Panc1 (cell line): ENCODE measurements at regions not wholly inside any gene's neighbourhood (a gene's known extent, or its start where the extent isn't known, plus 50 kb on each side); places are given as distances from the start of the nearest gene placed in this dataset.

ENCODE experiments used
- ATAC-seq: fragments of 200-7000 bp; cut with Tn5 transposase; 2 replicates; pipeline ENCODE4 v1.9.1; 2020; ENCODE audit warnings: mild to moderate bottlenecking, moderate library complexity
- BruUV-seq: library from RNA; stranded (reverse); fragments of 400-500 nt; replicated peaks from 2 replicates; lab custom pipeline; 2021; lab: Mats Ljungman, UMichigan
- CTCF ChIA-PET: fragments of 300-600 bp; sonication (Branson Sonifier 250); formaldehyde crosslinking; loops from one replicate; lab custom pipeline; 2022; ENCODE audit warnings: antibody characterized with exemption; lab: Charles Lee
- POLR2A ChIA-PET: fragments of 300-600 bp; sonication (Branson Sonifier 250); formaldehyde crosslinking; loops from one replicate; lab custom pipeline; 2022; ENCODE audit warnings: antibody characterized with exemption; lab: Charles Lee
- DNase-seq: peaks from one replicate; pipeline ENCODE4 v3.0.0-alpha.2; 2010; ENCODE audit warnings: low read depth, low spot score
- H3K27ac ChIP-seq: 2 replicates; pipeline ENCODE4 v1.5.1; 2011; ENCODE audit warnings: mild to moderate bottlenecking, low read length, inconsistent platforms
- H3K27me3 ChIP-seq: fragments of 200-500 bp; sonication (Bioruptor generic); 2 replicates; pipeline ENCODE4 v1.6.0; 2014; ENCODE audit warnings: low read length, inconsistent platforms; ENCODE audit not compliant: control insufficient read depth, insufficient read depth
- H3K36me3 ChIP-seq: fragments of 200-500 bp; sonication (Bioruptor generic); 2 replicates; pipeline ENCODE4 v1.5.1; 2014; ENCODE audit warnings: inconsistent platforms, mild to moderate bottlenecking, low read length, moderate library complexity; ENCODE audit not compliant: control insufficient read depth, insufficient read depth
- H3K4me1 ChIP-seq: 2 replicates; pipeline ENCODE4 v1.5.1; 2011; ENCODE audit warnings: inconsistent platforms, mild to moderate bottlenecking, low read length, moderate library complexity; ENCODE audit not compliant: control insufficient read depth, insufficient read depth
- H3K4me3 ChIP-seq, 2 experiments: 2 replicates each; pipeline ENCODE4 v1.5.1; 2011 to 2012; ENCODE audit warnings: low read depth in 2 of 2, low read length in 2 of 2, mild to moderate bottlenecking in 2 of 2, inconsistent platforms in 1 of 2, moderate library complexity in 1 of 2
- H3K9me3 ChIP-seq: fragments of 200-500 bp; sonication (Bioruptor generic); 2 replicates; pipeline ENCODE4 v1.5.1; 2014; ENCODE audit warnings: low read depth, mild to moderate bottlenecking, inconsistent platforms, low read length, moderate library complexity; ENCODE audit not compliant: control insufficient read depth, insufficient read depth
- POLR2AphosphoS5 ChIP-seq: IDR thresholded peaks from 2 replicates; pipeline ENCODE4 v1.6.1; 2012; ENCODE audit warnings: mild to moderate bottlenecking, low read depth, low read length, moderate library complexity
- SIN3A ChIP-seq: IDR thresholded peaks from 2 replicates; pipeline ENCODE4 v1.6.1; 2012; ENCODE audit warnings: low read depth, mild to moderate bottlenecking, low read length, moderate library complexity, borderline replicate concordance; ENCODE audit not compliant: insufficient read depth
- TCF7L2 ChIP-seq: IDR thresholded peaks from 2 replicates; pipeline ENCODE4 v1.6.1; 2011; ENCODE audit warnings: mild to moderate bottlenecking, low read depth, low read length, inconsistent platforms
- in situ Hi-C: cut with HindIII; loops from 2 replicates; pipeline ENCODE4 v1.10.0; 2016; ENCODE audit warnings: low sequenced_read_pairs, low pct_unique_long_range_greater_than_20kb
- intact Hi-C: fragments of 100-400 bp; cut with micrococcal nuclease; formaldehyde crosslinking; loops from one replicate; pipeline ENCODE4 v1.10.0; 2022; ENCODE audit not compliant: unreplicated experiment
- TF ChIP-seq, protein P1 (sequence below): fragments of 450-650 bp; IDR thresholded peaks from 2 replicates; pipeline ENCODE4 v1.5.1; 2017; ENCODE audit warnings: mild to moderate bottlenecking
- TF ChIP-seq, protein P2 (sequence below), 2 experiments: IDR thresholded peaks; 2 replicates each; pipeline ENCODE4 v1.6.1; 2011 to 2012; ENCODE audit warnings: low read depth in 2 of 2, control low read depth in 1 of 2, low read length in 1 of 2, mild to moderate bottlenecking in 1 of 2, moderate library complexity in 1 of 2; ENCODE audit not compliant: insufficient read depth in 1 of 2

DNA sequence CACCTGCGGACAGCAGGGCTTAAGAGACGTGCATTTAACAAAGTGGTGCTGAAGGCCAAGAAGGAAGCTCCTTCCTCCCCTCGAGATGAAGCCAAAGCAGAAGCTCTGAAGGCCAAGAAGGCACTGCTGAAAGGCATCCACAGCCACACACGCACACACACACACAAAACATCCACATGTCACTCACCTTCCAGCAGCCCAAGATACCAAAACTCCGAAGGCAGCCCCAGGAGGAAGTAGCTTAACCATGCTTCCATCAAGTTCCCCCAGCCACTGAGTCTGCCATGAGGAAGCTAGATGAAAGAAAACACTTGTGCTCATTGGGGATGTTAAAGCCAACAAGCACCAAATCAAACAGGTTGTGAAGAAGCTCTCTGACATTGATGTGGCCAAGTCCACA, 175.7 kb upstream of the POU3F3 start:
- DNase-seq (no peak), ATAC-seq (no peak)
- in situ Hi-C loops (no loop called here), intact Hi-C loops (no loop called here)
- Histone ChIP-seq H3K4me3 (no peak overlapping the region), H3K9me3 (no peaks in the 10 kb centered on the region), H3K4me1 (no peaks in the 10 kb centered on the region), H3K36me3 (no peaks in the 10 kb centered on the region), H3K27ac (no peak overlapping the region), H3K27me3 (no peaks in the 10 kb centered on the region)
- no TSS peak for BruUV-seq
- TF ChIP-seq, protein P1, sequence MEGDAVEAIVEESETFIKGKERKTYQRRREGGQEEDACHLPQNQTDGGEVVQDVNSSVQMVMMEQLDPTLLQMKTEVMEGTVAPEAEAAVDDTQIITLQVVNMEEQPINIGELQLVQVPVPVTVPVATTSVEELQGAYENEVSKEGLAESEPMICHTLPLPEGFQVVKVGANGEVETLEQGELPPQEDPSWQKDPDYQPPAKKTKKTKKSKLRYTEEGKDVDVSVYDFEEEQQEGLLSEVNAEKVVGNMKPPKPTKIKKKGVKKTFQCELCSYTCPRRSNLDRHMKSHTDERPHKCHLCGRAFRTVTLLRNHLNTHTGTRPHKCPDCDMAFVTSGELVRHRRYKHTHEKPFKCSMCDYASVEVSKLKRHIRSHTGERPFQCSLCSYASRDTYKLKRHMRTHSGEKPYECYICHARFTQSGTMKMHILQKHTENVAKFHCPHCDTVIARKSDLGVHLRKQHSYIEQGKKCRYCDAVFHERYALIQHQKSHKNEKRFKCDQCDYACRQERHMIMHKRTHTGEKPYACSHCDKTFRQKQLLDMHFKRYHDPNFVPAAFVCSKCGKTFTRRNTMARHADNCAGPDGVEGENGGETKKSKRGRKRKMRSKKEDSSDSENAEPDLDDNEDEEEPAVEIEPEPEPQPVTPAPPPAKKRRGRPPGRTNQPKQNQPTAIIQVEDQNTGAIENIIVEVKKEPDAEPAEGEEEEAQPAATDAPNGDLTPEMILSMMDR: no peak
- TF ChIP-seq POLR2AphosphoS5: no peak
- TF ChIP-seq, protein P2, sequence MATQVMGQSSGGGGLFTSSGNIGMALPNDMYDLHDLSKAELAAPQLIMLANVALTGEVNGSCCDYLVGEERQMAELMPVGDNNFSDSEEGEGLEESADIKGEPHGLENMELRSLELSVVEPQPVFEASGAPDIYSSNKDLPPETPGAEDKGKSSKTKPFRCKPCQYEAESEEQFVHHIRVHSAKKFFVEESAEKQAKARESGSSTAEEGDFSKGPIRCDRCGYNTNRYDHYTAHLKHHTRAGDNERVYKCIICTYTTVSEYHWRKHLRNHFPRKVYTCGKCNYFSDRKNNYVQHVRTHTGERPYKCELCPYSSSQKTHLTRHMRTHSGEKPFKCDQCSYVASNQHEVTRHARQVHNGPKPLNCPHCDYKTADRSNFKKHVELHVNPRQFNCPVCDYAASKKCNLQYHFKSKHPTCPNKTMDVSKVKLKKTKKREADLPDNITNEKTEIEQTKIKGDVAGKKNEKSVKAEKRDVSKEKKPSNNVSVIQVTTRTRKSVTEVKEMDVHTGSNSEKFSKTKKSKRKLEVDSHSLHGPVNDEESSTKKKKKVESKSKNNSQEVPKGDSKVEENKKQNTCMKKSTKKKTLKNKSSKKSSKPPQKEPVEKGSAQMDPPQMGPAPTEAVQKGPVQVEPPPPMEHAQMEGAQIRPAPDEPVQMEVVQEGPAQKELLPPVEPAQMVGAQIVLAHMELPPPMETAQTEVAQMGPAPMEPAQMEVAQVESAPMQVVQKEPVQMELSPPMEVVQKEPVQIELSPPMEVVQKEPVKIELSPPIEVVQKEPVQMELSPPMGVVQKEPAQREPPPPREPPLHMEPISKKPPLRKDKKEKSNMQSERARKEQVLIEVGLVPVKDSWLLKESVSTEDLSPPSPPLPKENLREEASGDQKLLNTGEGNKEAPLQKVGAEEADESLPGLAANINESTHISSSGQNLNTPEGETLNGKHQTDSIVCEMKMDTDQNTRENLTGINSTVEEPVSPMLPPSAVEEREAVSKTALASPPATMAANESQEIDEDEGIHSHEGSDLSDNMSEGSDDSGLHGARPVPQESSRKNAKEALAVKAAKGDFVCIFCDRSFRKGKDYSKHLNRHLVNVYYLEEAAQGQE (IDR thresholded peaks at IDR 0.05; ENCODE audit: insufficient read depth in 1 of 2, low read depth in 2 of 2, low read length in 1 of 2): no peak
- no peak for TF ChIP-seq TCF7L2
- TF ChIP-seq SIN3A: no peak
- ChIA-PET CTCF (no interaction called here), POLR2A (no interaction called here)

DNA sequence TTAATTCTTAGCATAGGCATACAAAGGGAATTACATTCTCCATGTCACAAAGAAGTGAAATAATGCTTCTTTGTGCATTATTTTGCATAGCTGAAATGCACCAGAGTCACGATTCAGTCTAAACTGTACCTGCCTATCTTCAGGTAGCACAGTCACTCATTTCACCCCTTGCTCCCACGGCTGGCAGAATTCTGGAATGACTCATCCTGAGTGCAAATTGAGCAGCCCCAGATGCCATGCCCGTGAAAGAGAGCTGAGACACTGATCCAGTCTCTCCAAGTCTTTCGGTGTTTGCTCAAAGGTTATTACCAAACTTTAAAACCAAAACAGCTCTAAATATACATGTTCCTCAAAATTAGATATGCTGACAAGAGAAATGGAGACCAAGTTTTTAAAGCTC, 168.3 kb upstream of the POU3F3 start:
- POLR2A ChIA-PET: no interaction called here
- BruUV-seq: no TSS peak
- Histone ChIP-seq H3K27me3 (no peaks in the 10 kb centered on the region), H3K36me3 (no peaks in the 10 kb centered on the region), H3K9me3 (no peaks in the 10 kb centered on the region), H3K4me3 (no peak overlapping the region), H3K4me1 (no peaks in the 10 kb centered on the region), H3K27ac (no peak overlapping the region)
- DNase-seq (no peak), ATAC-seq (no peak)
- no peak for TF ChIP-seq SIN3A
- TF ChIP-seq, protein P2 (IDR thresholded peaks at IDR 0.05; ENCODE audit: insufficient read depth in 1 of 2, low read depth in 2 of 2, low read length in 1 of 2): no peak
- TF ChIP-seq, protein P1: no peak
- TF ChIP-seq TCF7L2: no peak
- no peak for TF ChIP-seq POLR2AphosphoS5
- in situ Hi-C loops (no loop called here), intact Hi-C loops (no loop called here)
- CTCF ChIA-PET: no interaction called here
